ENCODE measurements at regions not wholly inside any gene's neighbourhood (a gene's known extent, or its start where the extent isn't known, plus 50 kb on each side); places are given as distances from the start of the nearest gene placed in this dataset.

DNA sequence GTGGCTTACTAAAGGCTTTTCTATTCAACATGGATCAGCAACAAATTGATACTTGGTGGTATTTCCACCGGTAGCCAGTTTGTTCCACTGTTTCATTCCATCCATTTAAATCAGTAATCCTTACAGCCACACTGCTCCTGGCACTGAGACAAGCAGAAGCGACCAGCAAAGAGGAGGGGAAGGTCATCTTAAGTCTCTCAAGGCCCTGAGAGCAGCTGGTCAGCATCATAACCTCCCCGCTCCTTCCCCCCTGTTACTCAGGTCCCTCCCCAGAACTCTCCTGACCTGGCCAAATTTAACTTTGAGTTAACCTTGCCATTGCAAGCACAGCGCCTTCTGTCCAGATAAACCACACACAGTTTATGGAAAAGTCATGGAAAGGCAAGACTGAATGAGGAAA is 331.3 kb upstream of the KLF3 start:
- TF ChIP-seq, protein P1, sequence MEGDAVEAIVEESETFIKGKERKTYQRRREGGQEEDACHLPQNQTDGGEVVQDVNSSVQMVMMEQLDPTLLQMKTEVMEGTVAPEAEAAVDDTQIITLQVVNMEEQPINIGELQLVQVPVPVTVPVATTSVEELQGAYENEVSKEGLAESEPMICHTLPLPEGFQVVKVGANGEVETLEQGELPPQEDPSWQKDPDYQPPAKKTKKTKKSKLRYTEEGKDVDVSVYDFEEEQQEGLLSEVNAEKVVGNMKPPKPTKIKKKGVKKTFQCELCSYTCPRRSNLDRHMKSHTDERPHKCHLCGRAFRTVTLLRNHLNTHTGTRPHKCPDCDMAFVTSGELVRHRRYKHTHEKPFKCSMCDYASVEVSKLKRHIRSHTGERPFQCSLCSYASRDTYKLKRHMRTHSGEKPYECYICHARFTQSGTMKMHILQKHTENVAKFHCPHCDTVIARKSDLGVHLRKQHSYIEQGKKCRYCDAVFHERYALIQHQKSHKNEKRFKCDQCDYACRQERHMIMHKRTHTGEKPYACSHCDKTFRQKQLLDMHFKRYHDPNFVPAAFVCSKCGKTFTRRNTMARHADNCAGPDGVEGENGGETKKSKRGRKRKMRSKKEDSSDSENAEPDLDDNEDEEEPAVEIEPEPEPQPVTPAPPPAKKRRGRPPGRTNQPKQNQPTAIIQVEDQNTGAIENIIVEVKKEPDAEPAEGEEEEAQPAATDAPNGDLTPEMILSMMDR (IDR thresholded peaks at IDR 0.05): no peak
- TF ChIP-seq SOX15 (CRISPR knock-in tag; IDR thresholded peaks at IDR 0.05): no peak
- TF ChIP-seq ELF4 (CRISPR knock-in tag; IDR thresholded peaks at IDR 0.05; ENCODE audit: low read depth): no peak
- TF ChIP-seq, protein P2, sequence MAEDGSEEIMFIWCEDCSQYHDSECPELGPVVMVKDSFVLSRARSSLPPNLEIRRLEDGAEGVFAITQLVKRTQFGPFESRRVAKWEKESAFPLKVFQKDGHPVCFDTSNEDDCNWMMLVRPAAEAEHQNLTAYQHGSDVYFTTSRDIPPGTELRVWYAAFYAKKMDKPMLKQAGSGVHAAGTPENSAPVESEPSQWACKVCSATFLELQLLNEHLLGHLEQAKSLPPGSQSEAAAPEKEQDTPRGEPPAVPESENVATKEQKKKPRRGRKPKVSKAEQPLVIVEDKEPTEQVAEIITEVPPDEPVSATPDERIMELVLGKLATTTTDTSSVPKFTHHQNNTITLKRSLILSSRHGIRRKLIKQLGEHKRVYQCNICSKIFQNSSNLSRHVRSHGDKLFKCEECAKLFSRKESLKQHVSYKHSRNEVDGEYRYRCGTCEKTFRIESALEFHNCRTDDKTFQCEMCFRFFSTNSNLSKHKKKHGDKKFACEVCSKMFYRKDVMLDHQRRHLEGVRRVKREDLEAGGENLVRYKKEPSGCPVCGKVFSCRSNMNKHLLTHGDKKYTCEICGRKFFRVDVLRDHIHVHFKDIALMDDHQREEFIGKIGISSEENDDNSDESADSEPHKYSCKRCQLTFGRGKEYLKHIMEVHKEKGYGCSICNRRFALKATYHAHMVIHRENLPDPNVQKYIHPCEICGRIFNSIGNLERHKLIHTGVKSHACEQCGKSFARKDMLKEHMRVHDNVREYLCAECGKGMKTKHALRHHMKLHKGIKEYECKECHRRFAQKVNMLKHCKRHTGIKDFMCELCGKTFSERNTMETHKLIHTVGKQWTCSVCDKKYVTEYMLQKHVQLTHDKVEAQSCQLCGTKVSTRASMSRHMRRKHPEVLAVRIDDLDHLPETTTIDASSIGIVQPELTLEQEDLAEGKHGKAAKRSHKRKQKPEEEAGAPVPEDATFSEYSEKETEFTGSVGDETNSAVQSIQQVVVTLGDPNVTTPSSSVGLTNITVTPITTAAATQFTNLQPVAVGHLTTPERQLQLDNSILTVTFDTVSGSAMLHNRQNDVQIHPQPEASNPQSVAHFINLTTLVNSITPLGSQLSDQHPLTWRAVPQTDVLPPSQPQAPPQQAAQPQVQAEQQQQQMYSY (CRISPR knock-in tag; IDR thresholded peaks at IDR 0.05): no peak
- TF ChIP-seq, protein P3, sequence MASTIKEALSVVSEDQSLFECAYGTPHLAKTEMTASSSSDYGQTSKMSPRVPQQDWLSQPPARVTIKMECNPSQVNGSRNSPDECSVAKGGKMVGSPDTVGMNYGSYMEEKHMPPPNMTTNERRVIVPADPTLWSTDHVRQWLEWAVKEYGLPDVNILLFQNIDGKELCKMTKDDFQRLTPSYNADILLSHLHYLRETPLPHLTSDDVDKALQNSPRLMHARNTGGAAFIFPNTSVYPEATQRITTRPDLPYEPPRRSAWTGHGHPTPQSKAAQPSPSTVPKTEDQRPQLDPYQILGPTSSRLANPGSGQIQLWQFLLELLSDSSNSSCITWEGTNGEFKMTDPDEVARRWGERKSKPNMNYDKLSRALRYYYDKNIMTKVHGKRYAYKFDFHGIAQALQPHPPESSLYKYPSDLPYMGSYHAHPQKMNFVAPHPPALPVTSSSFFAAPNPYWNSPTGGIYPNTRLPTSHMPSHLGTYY (CRISPR knock-in tag; IDR thresholded peaks at IDR 0.05): no peak
- no peak for TF ChIP-seq SP1 (CRISPR knock-in tag; conservative IDR thresholded peaks at IDR 0.05)
- TF ChIP-seq, protein P4, sequence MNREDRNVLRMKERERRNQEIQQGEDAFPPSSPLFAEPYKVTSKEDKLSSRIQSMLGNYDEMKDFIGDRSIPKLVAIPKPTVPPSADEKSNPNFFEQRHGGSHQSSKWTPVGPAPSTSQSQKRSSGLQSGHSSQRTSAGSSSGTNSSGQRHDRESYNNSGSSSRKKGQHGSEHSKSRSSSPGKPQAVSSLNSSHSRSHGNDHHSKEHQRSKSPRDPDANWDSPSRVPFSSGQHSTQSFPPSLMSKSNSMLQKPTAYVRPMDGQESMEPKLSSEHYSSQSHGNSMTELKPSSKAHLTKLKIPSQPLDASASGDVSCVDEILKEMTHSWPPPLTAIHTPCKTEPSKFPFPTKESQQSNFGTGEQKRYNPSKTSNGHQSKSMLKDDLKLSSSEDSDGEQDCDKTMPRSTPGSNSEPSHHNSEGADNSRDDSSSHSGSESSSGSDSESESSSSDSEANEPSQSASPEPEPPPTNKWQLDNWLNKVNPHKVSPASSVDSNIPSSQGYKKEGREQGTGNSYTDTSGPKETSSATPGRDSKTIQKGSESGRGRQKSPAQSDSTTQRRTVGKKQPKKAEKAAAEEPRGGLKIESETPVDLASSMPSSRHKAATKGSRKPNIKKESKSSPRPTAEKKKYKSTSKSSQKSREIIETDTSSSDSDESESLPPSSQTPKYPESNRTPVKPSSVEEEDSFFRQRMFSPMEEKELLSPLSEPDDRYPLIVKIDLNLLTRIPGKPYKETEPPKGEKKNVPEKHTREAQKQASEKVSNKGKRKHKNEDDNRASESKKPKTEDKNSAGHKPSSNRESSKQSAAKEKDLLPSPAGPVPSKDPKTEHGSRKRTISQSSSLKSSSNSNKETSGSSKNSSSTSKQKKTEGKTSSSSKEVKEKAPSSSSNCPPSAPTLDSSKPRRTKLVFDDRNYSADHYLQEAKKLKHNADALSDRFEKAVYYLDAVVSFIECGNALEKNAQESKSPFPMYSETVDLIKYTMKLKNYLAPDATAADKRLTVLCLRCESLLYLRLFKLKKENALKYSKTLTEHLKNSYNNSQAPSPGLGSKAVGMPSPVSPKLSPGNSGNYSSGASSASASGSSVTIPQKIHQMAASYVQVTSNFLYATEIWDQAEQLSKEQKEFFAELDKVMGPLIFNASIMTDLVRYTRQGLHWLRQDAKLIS (CRISPR knock-in tag; IDR thresholded peaks at IDR 0.05; ENCODE audit: borderline replicate concordance): no peak
- TF ChIP-seq, protein P5, sequence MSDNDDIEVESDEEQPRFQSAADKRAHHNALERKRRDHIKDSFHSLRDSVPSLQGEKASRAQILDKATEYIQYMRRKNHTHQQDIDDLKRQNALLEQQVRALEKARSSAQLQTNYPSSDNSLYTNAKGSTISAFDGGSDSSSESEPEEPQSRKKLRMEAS (CRISPR knock-in tag; IDR thresholded peaks at IDR 0.05): no peak
- TF ChIP-seq CREB1 (CRISPR knock-in tag; IDR thresholded peaks at IDR 0.05): no peak
- TF ChIP-seq, protein P6, sequence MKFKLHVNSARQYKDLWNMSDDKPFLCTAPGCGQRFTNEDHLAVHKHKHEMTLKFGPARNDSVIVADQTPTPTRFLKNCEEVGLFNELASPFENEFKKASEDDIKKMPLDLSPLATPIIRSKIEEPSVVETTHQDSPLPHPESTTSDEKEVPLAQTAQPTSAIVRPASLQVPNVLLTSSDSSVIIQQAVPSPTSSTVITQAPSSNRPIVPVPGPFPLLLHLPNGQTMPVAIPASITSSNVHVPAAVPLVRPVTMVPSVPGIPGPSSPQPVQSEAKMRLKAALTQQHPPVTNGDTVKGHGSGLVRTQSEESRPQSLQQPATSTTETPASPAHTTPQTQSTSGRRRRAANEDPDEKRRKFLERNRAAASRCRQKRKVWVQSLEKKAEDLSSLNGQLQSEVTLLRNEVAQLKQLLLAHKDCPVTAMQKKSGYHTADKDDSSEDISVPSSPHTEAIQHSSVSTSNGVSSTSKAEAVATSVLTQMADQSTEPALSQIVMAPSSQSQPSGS (CRISPR knock-in tag; IDR thresholded peaks at IDR 0.05; ENCODE audit: borderline replicate concordance, low read depth): no peak
- TF ChIP-seq, protein P7, sequence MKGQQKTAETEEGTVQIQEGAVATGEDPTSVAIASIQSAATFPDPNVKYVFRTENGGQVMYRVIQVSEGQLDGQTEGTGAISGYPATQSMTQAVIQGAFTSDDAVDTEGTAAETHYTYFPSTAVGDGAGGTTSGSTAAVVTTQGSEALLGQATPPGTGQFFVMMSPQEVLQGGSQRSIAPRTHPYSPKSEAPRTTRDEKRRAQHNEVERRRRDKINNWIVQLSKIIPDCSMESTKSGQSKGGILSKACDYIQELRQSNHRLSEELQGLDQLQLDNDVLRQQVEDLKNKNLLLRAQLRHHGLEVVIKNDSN (CRISPR knock-in tag; IDR thresholded peaks at IDR 0.05): no peak
- TF ChIP-seq, protein P8, sequence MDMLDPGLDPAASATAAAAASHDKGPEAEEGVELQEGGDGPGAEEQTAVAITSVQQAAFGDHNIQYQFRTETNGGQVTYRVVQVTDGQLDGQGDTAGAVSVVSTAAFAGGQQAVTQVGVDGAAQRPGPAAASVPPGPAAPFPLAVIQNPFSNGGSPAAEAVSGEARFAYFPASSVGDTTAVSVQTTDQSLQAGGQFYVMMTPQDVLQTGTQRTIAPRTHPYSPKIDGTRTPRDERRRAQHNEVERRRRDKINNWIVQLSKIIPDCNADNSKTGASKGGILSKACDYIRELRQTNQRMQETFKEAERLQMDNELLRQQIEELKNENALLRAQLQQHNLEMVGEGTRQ (CRISPR knock-in tag; IDR thresholded peaks at IDR 0.05): no peak
- TF ChIP-seq NFE2L1 (CRISPR knock-in tag; IDR thresholded peaks at IDR 0.05): no peak
- TF ChIP-seq, protein P9, sequence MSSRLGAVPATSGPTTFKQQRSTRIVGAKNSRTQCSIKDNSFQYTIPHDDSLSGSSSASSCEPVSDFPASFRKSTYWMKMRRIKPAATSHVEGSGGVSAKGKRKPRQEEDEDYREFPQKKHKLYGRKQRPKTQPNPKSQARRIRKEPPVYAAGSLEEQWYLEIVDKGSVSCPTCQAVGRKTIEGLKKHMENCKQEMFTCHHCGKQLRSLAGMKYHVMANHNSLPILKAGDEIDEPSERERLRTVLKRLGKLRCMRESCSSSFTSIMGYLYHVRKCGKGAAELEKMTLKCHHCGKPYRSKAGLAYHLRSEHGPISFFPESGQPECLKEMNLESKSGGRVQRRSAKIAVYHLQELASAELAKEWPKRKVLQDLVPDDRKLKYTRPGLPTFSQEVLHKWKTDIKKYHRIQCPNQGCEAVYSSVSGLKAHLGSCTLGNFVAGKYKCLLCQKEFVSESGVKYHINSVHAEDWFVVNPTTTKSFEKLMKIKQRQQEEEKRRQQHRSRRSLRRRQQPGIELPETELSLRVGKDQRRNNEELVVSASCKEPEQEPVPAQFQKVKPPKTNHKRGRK (CRISPR knock-in tag; IDR thresholded peaks at IDR 0.05; ENCODE audit: borderline replicate concordance): no peak
